B cell (primary cell): ENCODE measurements at regions not wholly inside any gene's neighbourhood (a gene's known extent, or its start where the extent isn't known, plus 50 kb on each side); places are given as distances from the start of the nearest gene placed in this dataset.

Experiments used
- ATAC-seq: fragments of 200-7000 bp; cut with Tn5 transposase; one replicate; pipeline ENCODE4 v1.10.0; 2021; ENCODE audit warnings: low read depth, mild to moderate bottlenecking, moderate number of reproducible peaks, moderate library complexity
- CTCF ChIA-PET: fragments of 350-600 bp; sonication (Branson Sonifier 250); formaldehyde crosslinking; loops from one replicate; lab custom pipeline; 2021; ENCODE audit warnings: antibody characterized with exemption, inconsistent platforms; lab: Charles Lee
- POLR2A ChIA-PET: fragments of 350-600 bp; sonication (Branson Sonifier 250); formaldehyde crosslinking; loops from one replicate; lab custom pipeline; 2021; ENCODE audit warnings: antibody characterized with exemption; lab: Charles Lee
- DNase-seq: peaks from one replicate; pipeline ENCODE4 v3.0.0; 2013
- H2AFZ ChIP-seq: 2 replicates; pipeline ENCODE4 v1.6.1; 2012; ENCODE audit warnings: mild to moderate bottlenecking, low read depth, low read length; ENCODE audit not compliant: insufficient read depth, poor library complexity, severe bottlenecking
- H3K27ac ChIP-seq, 2 donors: 1 replicate in 1 of 2; 2 replicates in 1 of 2; pipeline ENCODE4 v1.5.1; 2012 to 2013; ENCODE audit warnings: low read length in 2 of 2, mild to moderate bottlenecking in 2 of 2, moderate library complexity in 1 of 2
- H3K27me3 ChIP-seq, 4 experiments: fragments of 200-600 bp in 1 of 4; sonication (generic) in 1 of 4; replicated peaks in 1 of 4; 1 replicate in 2 of 4; 2 replicates in 2 of 4; pipeline versions ENCODE4 v1.6.1 to v1.7.0; 2013 to 2016; ENCODE audit warnings: low read length in 3 of 4, mild to moderate bottlenecking in 2 of 4, mixed read lengths in 1 of 4, moderate library complexity in 1 of 4; ENCODE audit not compliant: insufficient read depth in 4 of 4, control insufficient read depth in 3 of 4; ENCODE audit errors: control extremely low read depth in 1 of 4
- H3K36me3 ChIP-seq, 2 experiments: replicated peaks in 1 of 2; 1 replicate in 1 of 2; 2 replicates in 1 of 2; pipeline versions ENCODE4 v1.6.1 to v1.7.1; 2013; ENCODE audit warnings: low read length in 1 of 2; ENCODE audit not compliant: insufficient read depth in 2 of 2, control insufficient read depth in 1 of 2; ENCODE audit errors: control extremely low read depth in 1 of 2, extremely low read depth in 1 of 2
- H3K4me1 ChIP-seq, 2 donors: fragments of 200-600 bp in 1 of 2; sonication (generic) in 1 of 2; 1 replicate in 1 of 2; 2 replicates in 1 of 2; pipeline versions ENCODE4 v1.5.1 to v1.6.1; 2013 to 2017; ENCODE audit warnings: low read length in 2 of 2; ENCODE audit not compliant: control insufficient read depth in 2 of 2, insufficient read depth in 2 of 2
- H3K4me2 ChIP-seq: replicated peaks from 2 replicates; pipeline ENCODE3; 2012; ENCODE audit warnings: mild to moderate bottlenecking, low read depth, low read length; ENCODE audit not compliant: poor library complexity, severe bottlenecking
- H3K4me3 ChIP-seq, 5 experiments: fragments of 200-600 bp in 1 of 5; sonication (generic) in 1 of 5; 1 replicate in 3 of 5; 2 replicates in 2 of 5; pipeline versions ENCODE4 v1.5.1 to v1.7.0; 2011 to 2016; ENCODE audit warnings: low read length in 4 of 5, mild to moderate bottlenecking in 4 of 5, low read depth in 2 of 5, control low read depth in 1 of 5, moderate library complexity in 1 of 5; ENCODE audit not compliant: insufficient read depth in 1 of 5; ENCODE audit errors: control extremely low read depth in 1 of 5, extremely low read depth in 1 of 5
- H3K79me2 ChIP-seq: fragments of 200-600 bp; sonication (generic); one replicate; pipeline ENCODE4 v1.6.0; 2016; ENCODE audit warnings: low read length; ENCODE audit not compliant: control insufficient read depth, insufficient read depth
- H3K9ac ChIP-seq: fragments of 200-600 bp; sonication (generic); 2 replicates; pipeline ENCODE4 v1.6.1; 2017; ENCODE audit warnings: mild to moderate bottlenecking, low read length, moderate library complexity
- H3K9me3 ChIP-seq, 3 donors: one replicate each; pipeline versions ENCODE4 v1.6.1 to v1.7.1; 2013; ENCODE audit warnings: low read length in 2 of 3; ENCODE audit not compliant: control insufficient read depth in 2 of 3, insufficient read depth in 1 of 3; ENCODE audit errors: control extremely low read depth in 1 of 3
- H4K20me1 ChIP-seq: 2 replicates; pipeline ENCODE4 v1.6.0; 2012; ENCODE audit warnings: mild to moderate bottlenecking, low read length; ENCODE audit not compliant: insufficient read depth, control insufficient read depth, poor library complexity, severe bottlenecking
- H3K27ac Mint-ChIP-seq: one replicate; pipeline ENCODE4 v1.8.0; 2021; ENCODE audit warnings: mixed read lengths
- H3K27me3 Mint-ChIP-seq: one replicate; pipeline ENCODE4 v1.8.0; 2021; ENCODE audit warnings: mixed read lengths
- H3K4me1 Mint-ChIP-seq: one replicate; pipeline ENCODE4 v1.8.0; 2021; ENCODE audit warnings: mixed read lengths
- H3K4me3 Mint-ChIP-seq: one replicate; pipeline ENCODE4 v1.8.0; 2021; ENCODE audit warnings: mixed read lengths
- H3K9me3 Mint-ChIP-seq: one replicate; pipeline ENCODE4 v1.8.0; 2022; ENCODE audit warnings: mixed read lengths; ENCODE audit not compliant: insufficient read depth
- CTCF ChIP-seq: fragments of 200-600 bp; IDR thresholded peaks from one replicate; pipeline ENCODE4 v1.8.0; 2022; ENCODE audit warnings: antibody characterized with exemption, mild to moderate bottlenecking
- EZH2 ChIP-seq: IDR thresholded peaks from 2 replicates; pipeline ENCODE4 v1.6.1; 2012; ENCODE audit warnings: borderline replicate concordance, low read depth, mild to moderate bottlenecking, moderate library complexity, low read length; ENCODE audit not compliant: insufficient read depth, poor library complexity, severe bottlenecking
- WGBS: methylation state at CpG from one replicate; pipeline ENCODE4 v1.1.5; 2013; ENCODE audit warnings: missing lambda C conversion rate; ENCODE audit not compliant: insufficient coverage; 5-methylcytosine and 5-hydroxymethylcytosine counted together
- intact Hi-C: fragments of 100-400 bp; cut with micrococcal nuclease; formaldehyde crosslinking; loops from one replicate; pipeline ENCODE4 v1.10.0; 2022

GRCh38 chr7:23956772-23957576 lies 247.0 kb downstream of the STK31 start:
- Mint-ChIP-seq H3K27me3 (no peaks in the 10 kb centered on the region), H3K9me3 (peaks cover 8% of the 10 kb centered on the region), H3K27ac (no peak overlapping the region), H3K4me1 (no peaks in the 10 kb centered on the region), H3K4me3 (no peak overlapping the region)
- intact Hi-C loops = no loop called here
- Histone ChIP-seq H4K20me1 (no peaks in the 10 kb centered on the region), H3K79me2 (no peaks in the 10 kb centered on the region), H3K9me3 (no peaks in the 10 kb centered on the region), H3K4me3 (no peak overlapping the region), H3K4me2 (no peak overlapping the region), H3K9ac (no peak overlapping the region), H2AFZ (no peak overlapping the region), H3K27ac (no peak overlapping the region), H3K27me3 (peaks cover 0 to 2% (median 0%) of the 10 kb centered on the region in 4 experiments), H3K4me1 (no peaks in the 10 kb centered on the region), H3K36me3 (no peaks in the 10 kb centered on the region)
- WGBS = 72% methylated on average over 9 of the region's 10 CpGs
- ChIA-PET POLR2A (no interaction called here), CTCF (no interaction called here)
- DNase-seq (no peak), ATAC-seq (no peak)
- TF ChIP-seq CTCF = no peak
- TF ChIP-seq EZH2 = no peak

GRCh38 chr7:23959821-23960220 lies 249.8 kb downstream of the STK31 start:
- Histone ChIP-seq H3K79me2 (no peaks in the 10 kb centered on the region), H3K9me3 (no peaks in the 10 kb centered on the region), H4K20me1 (no peaks in the 10 kb centered on the region), H3K27me3 (peaks cover 0 to 2% (median 0%) of the 10 kb centered on the region in 4 experiments), H3K4me2 (no peak overlapping the region), H3K4me1 (no peaks in the 10 kb centered on the region), H3K4me3 (no peak overlapping the region), H3K9ac (no peak overlapping the region), H2AFZ (no peak overlapping the region), H3K27ac (no peak overlapping the region), H3K36me3 (no peaks in the 10 kb centered on the region)
- ChIA-PET CTCF (no interaction called here), POLR2A (no interaction called here)
- no peaks in the 10 kb centered on the region for H3K4me1 Mint-ChIP-seq
- WGBS = 83% methylated on average over 1 of the region's 3 CpGs
- intact Hi-C loops = no loop called here
- H3K27ac Mint-ChIP-seq = no peak overlapping the region
- DNase-seq (no peak), ATAC-seq (no peak)
- no peak overlapping the region for H3K4me3 Mint-ChIP-seq
- no peaks in the 10 kb centered on the region for H3K27me3 Mint-ChIP-seq
- peaks cover 5% of the 10 kb centered on the region for H3K9me3 Mint-ChIP-seq
- TF ChIP-seq CTCF = no peak
- no peak for TF ChIP-seq EZH2
